OCI-LY1 (cell line): ENCODE measurements at regions not wholly inside any gene's neighbourhood (a gene's known extent, or its start where the extent isn't known, plus 50 kb on each side); places are given as distances from the start of the nearest gene placed in this dataset.

Experiments used
- CTCF ChIP-seq: fragments of 200-600 bp; sonication (generic), shearing (Covaris generic); IDR thresholded peaks from 2 replicates; pipeline ENCODE4 v1.5.1; 2017; ENCODE audit warnings: mild to moderate bottlenecking, antibody characterized with exemption, low read length, moderate library complexity, mixed read lengths
- EZH2 ChIP-seq: fragments of 200-600 bp; sonication (generic), shearing (Covaris generic); IDR thresholded peaks from 2 replicates; pipeline ENCODE4 v1.8.0; 2017; ENCODE audit warnings: borderline replicate concordance, mixed run types, mild to moderate bottlenecking, antibody characterized with exemption, low read length, moderate library complexity, mixed read lengths

DNA sequence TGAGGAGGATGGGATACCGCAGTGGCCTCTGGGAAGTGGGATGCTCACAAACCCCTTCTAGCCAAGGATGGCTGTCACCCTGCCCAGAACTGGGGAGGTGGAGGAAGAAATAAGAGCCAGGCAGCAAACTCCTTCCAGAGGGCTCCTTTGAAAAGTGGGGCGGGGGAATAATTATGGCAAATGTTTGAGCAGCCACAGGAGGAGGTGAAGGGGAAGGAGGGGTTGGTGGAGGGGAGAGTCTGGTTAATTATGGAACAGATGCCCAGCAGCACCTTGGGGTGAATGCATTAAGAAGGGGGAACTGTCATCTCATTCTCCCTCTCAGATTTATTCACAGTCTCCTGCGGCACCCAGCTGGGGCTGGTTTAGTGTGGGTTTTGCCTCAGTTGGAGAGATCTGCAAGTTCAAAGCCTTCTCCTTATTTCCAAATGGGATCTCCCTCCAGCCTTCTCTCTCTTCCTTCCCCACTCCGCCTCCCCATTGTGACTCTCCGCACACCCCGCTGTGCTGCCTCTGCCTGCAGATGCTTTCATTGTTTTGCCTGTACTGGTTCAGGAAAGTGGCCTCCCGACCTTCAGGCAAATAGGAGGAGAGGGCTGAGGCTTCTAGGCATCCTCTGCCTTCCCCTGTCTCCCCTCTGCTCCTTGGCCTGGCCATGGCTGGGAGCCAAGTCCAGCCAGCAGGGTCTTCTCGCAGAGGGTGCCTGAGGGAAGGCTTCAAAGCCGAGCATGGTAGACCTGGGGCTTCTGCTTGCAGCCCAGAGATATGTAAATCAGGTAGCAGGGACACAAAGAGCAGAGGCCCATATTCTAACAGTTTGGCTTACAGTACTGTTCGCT lies 457.2 kb upstream of the MEX3C start:
- TF ChIP-seq CTCF (no peak), EZH2 (no peak)
